SK-N-SH treated with all-trans-retinoic acid at 6 μM for 48 hours (cell line): ENCODE measurements at regions not wholly inside any gene's neighbourhood (a gene's known extent, or its start where the extent isn't known, plus 50 kb on each side); places are given as distances from the start of the nearest gene placed in this dataset.

Experiments used
- ATAC-seq: fragments of 200-7000 bp; cut with Tn5 transposase; 3 replicates; pipeline ENCODE4 v1.9.1; 2020; ENCODE audit warnings: mild to moderate bottlenecking, moderate library complexity
- ARNTL ChIP-seq: fragments of 450-650 bp; formaldehyde crosslinking; IDR thresholded peaks from 2 replicates; pipeline ENCODE4 v1.5.0; 2020; ENCODE audit warnings: low read depth, mild to moderate bottlenecking, moderate library complexity, borderline replicate concordance
- BACH2 ChIP-seq: fragments of 250-450 bp; sonication (Bioruptor Pico); IDR thresholded peaks from 2 replicates; pipeline ENCODE4 v1.9.0; 2021; ENCODE audit warnings: mild to moderate bottlenecking, borderline replicate concordance
- CSDC2 ChIP-seq: fragments of 250-450 bp; sonication (Bioruptor Pico); IDR thresholded peaks from 2 replicates; pipeline ENCODE4 v1.5.0; 2020; ENCODE audit warnings: mild to moderate bottlenecking, moderate library complexity
- CSRNP3 ChIP-seq: fragments of 250-450 bp; sonication (Bioruptor Pico); IDR thresholded peaks from 2 replicates; pipeline ENCODE4 v1.5.1; 2021; ENCODE audit warnings: mild to moderate bottlenecking, moderate library complexity
- ESRRG ChIP-seq: fragments of 250-450 bp; sonication (Bioruptor Pico); IDR thresholded peaks from 2 replicates; pipeline ENCODE4 v1.6.1; 2021; ENCODE audit warnings: mild to moderate bottlenecking
- OSR1 ChIP-seq: fragments of 250-450 bp; sonication (Bioruptor Pico); IDR thresholded peaks from 2 replicates; pipeline ENCODE4 v1.8.0; 2022; ENCODE audit warnings: moderate library complexity, mild to moderate bottlenecking, inconsistent platforms
- PATZ1 ChIP-seq: fragments of 250-450 bp; sonication (Bioruptor Pico); IDR thresholded peaks from 2 replicates; pipeline ENCODE4 v1.8.0; 2020; ENCODE audit warnings: mild to moderate bottlenecking, moderate library complexity, borderline replicate concordance
- POU6F1 ChIP-seq: fragments of 250-450 bp; sonication (Bioruptor Pico); IDR thresholded peaks from 2 replicates; pipeline ENCODE4 v1.8.0; 2021; ENCODE audit warnings: low read depth, mild to moderate bottlenecking, moderate library complexity, borderline replicate concordance
- PPARA ChIP-seq: fragments of 250-450 bp; sonication (Bioruptor Pico); IDR thresholded peaks from 2 replicates; pipeline ENCODE4 v1.5.0; 2020; ENCODE audit warnings: mild to moderate bottlenecking, borderline replicate concordance
- RARB ChIP-seq: fragments of 250-450 bp; sonication (Bioruptor Pico); IDR thresholded peaks from 2 replicates; pipeline ENCODE4 v1.8.0; 2021; ENCODE audit warnings: mild to moderate bottlenecking, moderate library complexity
- SNAI2 ChIP-seq: fragments of 250-450 bp; sonication (Bioruptor Pico); IDR thresholded peaks from 2 replicates; pipeline ENCODE4 v1.5.0; 2020; ENCODE audit warnings: mild to moderate bottlenecking, moderate library complexity
- TSHZ2 ChIP-seq: fragments of 250-450 bp; sonication (Bioruptor Pico); IDR thresholded peaks from 2 replicates; pipeline ENCODE4 v1.5.0; 2020; ENCODE audit warnings: mild to moderate bottlenecking, moderate library complexity
- ZC3H10 ChIP-seq: fragments of 250-450 bp; sonication (Bioruptor Pico); IDR thresholded peaks from 2 replicates; pipeline ENCODE4 v1.5.1; 2021; ENCODE audit warnings: mild to moderate bottlenecking, moderate library complexity
- ZFP3 ChIP-seq: fragments of 250-450 bp; sonication (Bioruptor Pico); IDR thresholded peaks from 2 replicates; pipeline ENCODE4 v1.5.0; 2020; ENCODE audit warnings: mild to moderate bottlenecking, moderate library complexity
- ZNF8 ChIP-seq: fragments of 450-650 bp; formaldehyde crosslinking; IDR thresholded peaks from 2 replicates; pipeline ENCODE4 v1.5.0; 2020; ENCODE audit warnings: mild to moderate bottlenecking, moderate library complexity

- TF ChIP-seq ESRRG (CRISPR knock-in tag) (no peak), CSDC2 (no peak), PPARA (CRISPR knock-in tag) (no peak), SNAI2 (CRISPR knock-in tag) (no peak), RARB (CRISPR knock-in tag) (no peak), BACH2 (CRISPR knock-in tag) (no peak), CSRNP3 (CRISPR knock-in tag) (no peak), ZC3H10 (CRISPR knock-in tag) (no peak), ARNTL (CRISPR knock-in tag) (no peak), ZFP3 (CRISPR knock-in tag) (no peak)
Measured at GRCh38 chr9:87435189-87435880, 62.3 kb upstream of the DAPK1 start (continued).

- TF ChIP-seq PATZ1 (CRISPR knock-in tag) = no peak
- no peak for TF ChIP-seq TSHZ2
- TF ChIP-seq OSR1 (CRISPR knock-in tag) = no peak
- no peak for ATAC-seq
Measured at GRCh38 chr9:87436716-87437115, 61.0 kb upstream of the DAPK1 start.

GRCh38 chr9:87437966-87438365 lies 59.7 kb upstream of the DAPK1 start:
- ATAC-seq = no peak
- no peak for TF ChIP-seq TSHZ2
- no peak for TF ChIP-seq POU6F1
- TF ChIP-seq CSRNP3 (CRISPR knock-in tag) = no peak
- TF ChIP-seq BACH2 (CRISPR knock-in tag) = no peak
- TF ChIP-seq ZNF8 (CRISPR knock-in tag) = no peak
